Neural progenitor cell (in vitro differentiated cells): ENCODE measurements at regions not wholly inside any gene's neighbourhood (a gene's known extent, or its start where the extent isn't known, plus 50 kb on each side); places are given as distances from the start of the nearest gene placed in this dataset.

ENCODE experiments used
- CTCF ChIP-seq: fragments of 200-600 bp; sonication (generic); IDR thresholded peaks from 2 replicates; pipeline ENCODE4 v1.5.1; 2017; ENCODE audit warnings: antibody characterized with exemption, mild to moderate bottlenecking
- EZH2 ChIP-seq: fragments of 200-600 bp; sonication (generic); IDR thresholded peaks from 2 replicates; pipeline ENCODE4 v1.6.1; 2017; ENCODE audit warnings: antibody characterized with exemption, mild to moderate bottlenecking, moderate library complexity
- EZH2phosphoT487 ChIP-seq: fragments of 200-600 bp; sonication (generic); IDR thresholded peaks from 2 replicates; pipeline ENCODE4 v1.6.1; 2017; ENCODE audit warnings: antibody characterized with exemption

GRCh38 chr5:89178541-89178940 lies 295.6 kb upstream of the MEF2C start:
- TF ChIP-seq CTCF (no peak), EZH2phosphoT487 (no peak), EZH2 (no peak)
